Hepatocyte (in vitro differentiated cells): ENCODE measurements at regions not wholly inside any gene's neighbourhood (a gene's known extent, or its start where the extent isn't known, plus 50 kb on each side); places are given as distances from the start of the nearest gene placed in this dataset.
A peak's percentile ranks its signal among the peaks of the same experiment; 100 is the strongest.

Experiments
- DNase-seq: peaks from one replicate; pipeline ENCODE4 v3.0.0-alpha.2; 2016; ENCODE audit warnings: low spot score
- H2AFZ ChIP-seq: fragments of 200-600 bp; sonication (generic); 2 replicates; pipeline ENCODE4 v1.6.0; 2016; ENCODE audit warnings: antibody characterized with exemption, mild to moderate bottlenecking
- H3K27ac ChIP-seq: fragments of 200-600 bp; sonication (generic); 2 replicates; pipeline ENCODE4 v1.5.1; 2016; ENCODE audit warnings: mild to moderate bottlenecking
- H3K27me3 ChIP-seq: fragments of 200-600 bp; sonication (generic); 2 replicates; pipeline ENCODE4 v1.6.1; 2016
- H3K36me3 ChIP-seq: fragments of 200-600 bp; sonication (generic); replicated peaks from 2 replicates; pipeline ENCODE4 v1.5.1; 2016; ENCODE audit warnings: low read depth; ENCODE audit not compliant: insufficient read depth
- H3K4me1 ChIP-seq: fragments of 200-600 bp; sonication (generic); 2 replicates; pipeline ENCODE4 v1.5.1; 2016; ENCODE audit warnings: mild to moderate bottlenecking, moderate library complexity; ENCODE audit not compliant: insufficient read depth
- H3K4me2 ChIP-seq: fragments of 200-600 bp; sonication (generic); 2 replicates; pipeline ENCODE4 v1.6.0; 2016
- H3K4me3 ChIP-seq: fragments of 200-600 bp; sonication (generic); 2 replicates; pipeline ENCODE4 v1.5.1; 2016; ENCODE audit warnings: mild to moderate bottlenecking
- H3K79me2 ChIP-seq: fragments of 200-600 bp; sonication (generic); 2 replicates; pipeline ENCODE4 v1.6.0; 2017; ENCODE audit warnings: mild to moderate bottlenecking
- H3K9me2 ChIP-seq: fragments of 200-600 bp; sonication (generic); replicated peaks from 2 replicates; pipeline ENCODE4 v1.6.0; 2017; ENCODE audit warnings: mild to moderate bottlenecking; ENCODE audit not compliant: insufficient read depth
- H3K9me3 ChIP-seq: fragments of 200-600 bp; sonication (generic); 2 replicates; pipeline ENCODE4 v1.5.1; 2016; ENCODE audit warnings: low read depth, mild to moderate bottlenecking
- H4K20me1 ChIP-seq: fragments of 200-600 bp; sonication (generic); 2 replicates; pipeline ENCODE4 v1.6.0; 2016; ENCODE audit warnings: mild to moderate bottlenecking; ENCODE audit not compliant: insufficient read depth, poor library complexity, severe bottlenecking
- CTCF ChIP-seq: fragments of 200-600 bp; sonication (generic); IDR thresholded peaks from 2 replicates; pipeline ENCODE4 v1.5.1; 2016; ENCODE audit warnings: antibody characterized with exemption, mild to moderate bottlenecking; ENCODE audit not compliant: poor library complexity
- EZH2 ChIP-seq: fragments of 200-600 bp; sonication (generic); IDR thresholded peaks from 2 replicates; pipeline ENCODE4 v1.6.1; 2016; ENCODE audit warnings: antibody characterized with exemption, mild to moderate bottlenecking, borderline replicate concordance
- EZH2phosphoT487 ChIP-seq: fragments of 200-600 bp; sonication (generic); IDR thresholded peaks from one replicate; pipeline ENCODE4 v1.6.1; 2018; ENCODE audit warnings: antibody characterized with exemption, mild to moderate bottlenecking, low read depth, moderate library complexity; ENCODE audit not compliant: unreplicated experiment, severe bottlenecking
- WGBS: methylation state at CpG from one replicate; pipeline ENCODE4 v1.1.6; 2016; ENCODE audit warnings: low lambda C conversion rate; ENCODE audit errors: missing lambda C conversion rate; 5-methylcytosine and 5-hydroxymethylcytosine counted together

- WGBS, result 84% methylated on average over 4 of the region's 4 CpGs
- TF ChIP-seq EZH2phosphoT487, result no peak
- TF ChIP-seq EZH2, result no peak
- no peaks in the 10 kb centered on the region for H3K9me2 ChIP-seq
- no peaks in the 10 kb centered on the region for H4K20me1 ChIP-seq
- H2AFZ ChIP-seq, result no peak overlapping the region
- no peak overlapping the region for H3K4me2 ChIP-seq
- no peaks in the 10 kb centered on the region for H3K36me3 ChIP-seq
- no peak overlapping the region for H3K4me3 ChIP-seq
- no peak overlapping the region for H3K27ac ChIP-seq
- no peaks in the 10 kb centered on the region for H3K27me3 ChIP-seq
- H3K79me2 ChIP-seq, result no peaks in the 10 kb centered on the region
- no peaks in the 10 kb centered on the region for H3K9me3 ChIP-seq
- DNase-seq, result no peak
- no peaks in the 10 kb centered on the region for H3K4me1 ChIP-seq
Observed at GRCh38 chr3:80806673-80807072, 954.8 kb downstream of the GBE1 start.

GRCh38 chr3:80788914-80789313, 972.5 kb downstream of the GBE1 start:
- Histone ChIP-seq H3K36me3 (no peaks in the 10 kb centered on the region), H3K79me2 (no peaks in the 10 kb centered on the region), H3K9me3 (no peaks in the 10 kb centered on the region), H3K4me2 (no peak overlapping the region), H2AFZ (no peak overlapping the region), H3K4me1 (no peaks in the 10 kb centered on the region), H4K20me1 (no peaks in the 10 kb centered on the region), H3K4me3 (no peak overlapping the region), H3K27ac (no peak overlapping the region), H3K9me2 (no peaks in the 10 kb centered on the region), H3K27me3 (no peaks in the 10 kb centered on the region)
- no peak for DNase-seq
- TF ChIP-seq EZH2phosphoT487 (no peak), EZH2 (no peak), CTCF (no peak)
- 94% methylated on average over 2 of the region's 2 CpGs for WGBS

GRCh38 chr3:80785875-80786274, 975.6 kb downstream of the GBE1 start:
- H3K4me1 ChIP-seq, result no peaks in the 10 kb centered on the region
- H3K9me3 ChIP-seq, result no peaks in the 10 kb centered on the region
- H3K27ac ChIP-seq, result no peak overlapping the region
- H3K4me2 ChIP-seq, result no peak overlapping the region
- WGBS, result 87% methylated on average over 1 of the region's 1 CpG
- H4K20me1 ChIP-seq, result no peaks in the 10 kb centered on the region
- H2AFZ ChIP-seq, result no peak overlapping the region
- no peak overlapping the region for H3K4me3 ChIP-seq
- no peaks in the 10 kb centered on the region for H3K79me2 ChIP-seq
- no peak for DNase-seq
- H3K27me3 ChIP-seq, result no peaks in the 10 kb centered on the region
- no peak for TF ChIP-seq CTCF
- TF ChIP-seq EZH2, result no peak
- no peak for TF ChIP-seq EZH2phosphoT487
- H3K9me2 ChIP-seq, result no peaks in the 10 kb centered on the region
- H3K36me3 ChIP-seq, result no peaks in the 10 kb centered on the region

- Histone ChIP-seq H3K4me2 (no peak overlapping the region), H3K4me3 (no peak overlapping the region), H3K36me3 (no peaks in the 10 kb centered on the region), H2AFZ (no peak overlapping the region), H3K79me2 (no peaks in the 10 kb centered on the region), H3K4me1 (no peaks in the 10 kb centered on the region), H3K27me3 (no peaks in the 10 kb centered on the region), H3K27ac (no peak overlapping the region), H3K9me3 (no peaks in the 10 kb centered on the region), H4K20me1 (no peaks in the 10 kb centered on the region), H3K9me2 (no peaks in the 10 kb centered on the region)
- TF ChIP-seq EZH2 (no peak), EZH2phosphoT487 (no peak), CTCF (peak; percentile 51)
- peak; percentile 23 for DNase-seq
- 30% methylated on average over 3 of the region's 3 CpGs for WGBS
Observed at GRCh38 chr3:80785475-80785874, 976.0 kb downstream of the GBE1 start.
